ENCODE measurements at regions not wholly inside any gene's neighbourhood (a gene's known extent, or its start where the extent isn't known, plus 50 kb on each side); places are given as distances from the start of the nearest gene placed in this dataset.
A peak's percentile ranks its signal among the peaks of the same experiment; 100 is the strongest.
"Not testable (repeated sequence)": the region's sequence is repeated elsewhere in the genome, so short reads cannot be mapped to it uniquely, and the experiment has no call there.

DNA sequence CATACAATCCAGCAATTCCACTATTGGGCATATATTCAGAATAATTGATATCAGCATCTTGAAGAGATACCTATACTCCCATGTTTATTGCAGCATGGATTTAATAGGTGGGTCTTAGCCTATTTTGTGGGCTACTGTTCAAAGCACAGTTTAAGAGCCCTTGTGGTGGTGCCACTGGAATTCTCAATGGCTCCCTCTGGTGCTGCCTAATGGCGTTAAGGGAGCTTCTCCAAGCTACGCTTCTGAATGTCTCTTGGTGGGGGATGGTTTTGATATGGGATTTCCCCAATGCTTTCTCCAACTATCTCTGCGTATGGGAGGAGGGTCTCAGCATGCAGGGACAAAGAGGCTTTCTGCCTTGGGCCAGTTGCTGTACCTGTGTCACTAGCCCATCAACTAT is 188.3 kb downstream of the ZFY start:
- H3K4me3 ChIP-seq (ENCODE audit: low read length); H3K4me2 ChIP-seq (ENCODE audit: low read length); H4K20me1 ChIP-seq (ENCODE audit: insufficient read depth, low read length); H3K27me3 ChIP-seq (ENCODE audit: low read depth, low read length); H3K27ac ChIP-seq (ENCODE audit: low read length); H3K9me3 ChIP-seq (ENCODE audit: insufficient read depth, low read length); H3K79me2 ChIP-seq (ENCODE audit: low read length); H2AFZ ChIP-seq (ENCODE audit: low read depth, low read length); H3K36me3 ChIP-seq (replicated peaks; ENCODE audit: low read depth, low read length); H3K9ac ChIP-seq (ENCODE audit: low read length): not testable (repeated sequence)
- H3K4me1 ChIP-seq (ENCODE audit: low read length): peaks cover 11% of the 10 kb centered on the region

GRCh38 chrY:3171074-3171473 is 235.9 kb downstream of the ZFY start:
- not testable (repeated sequence) for H3K36me3 ChIP-seq (replicated peaks; ENCODE audit: low read depth, low read length); H3K4me3 ChIP-seq (ENCODE audit: low read length); H2AFZ ChIP-seq (ENCODE audit: low read depth, low read length); H3K27me3 ChIP-seq (ENCODE audit: low read depth, low read length); H4K20me1 ChIP-seq (ENCODE audit: insufficient read depth, low read length); H3K27ac ChIP-seq (ENCODE audit: low read length); H3K9ac ChIP-seq (ENCODE audit: low read length); H3K4me1 ChIP-seq (ENCODE audit: low read length); H3K9me3 ChIP-seq (ENCODE audit: insufficient read depth, low read length); H3K79me2 ChIP-seq (ENCODE audit: low read length); H3K4me2 ChIP-seq (ENCODE audit: low read length)

DNA sequence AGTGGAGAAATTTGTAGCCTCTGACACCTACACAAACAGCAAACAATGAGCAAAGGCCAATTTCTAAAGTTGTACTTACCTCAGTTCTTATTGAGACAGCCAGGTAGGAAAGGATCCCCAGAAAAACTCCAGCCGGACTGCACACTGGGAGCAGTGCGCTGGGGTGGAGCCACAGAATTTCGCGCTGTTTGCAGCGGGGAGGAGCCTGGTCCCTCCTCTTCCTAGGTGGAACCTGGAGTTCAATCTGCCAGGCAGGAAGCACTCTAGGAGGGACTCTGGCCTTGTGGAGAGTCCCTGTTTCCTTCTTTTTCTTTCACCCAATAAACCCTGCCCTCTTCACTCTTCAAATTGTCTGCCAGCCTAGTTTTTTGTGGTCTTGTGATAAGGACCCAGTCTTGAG is 259.9 kb downstream of the ZFY start:
- not testable (repeated sequence) for H3K4me3 ChIP-seq (ENCODE audit: low read length); H3K4me1 ChIP-seq (ENCODE audit: low read length); H3K36me3 ChIP-seq (replicated peaks; ENCODE audit: low read depth, low read length); H3K27ac ChIP-seq (ENCODE audit: low read length); H3K27me3 ChIP-seq (ENCODE audit: low read depth, low read length); H4K20me1 ChIP-seq (ENCODE audit: insufficient read depth, low read length); H3K79me2 ChIP-seq (ENCODE audit: low read length); H2AFZ ChIP-seq (ENCODE audit: low read depth, low read length); H3K4me2 ChIP-seq (ENCODE audit: low read length); H3K9ac ChIP-seq (ENCODE audit: low read length); H3K9me3 ChIP-seq (ENCODE audit: insufficient read depth, low read length)

- not testable (repeated sequence) for H3K79me2 ChIP-seq (ENCODE audit: low read length); H2AFZ ChIP-seq (ENCODE audit: low read depth, low read length); H3K4me2 ChIP-seq (ENCODE audit: low read length); H3K9ac ChIP-seq (ENCODE audit: low read length); H3K27me3 ChIP-seq (ENCODE audit: low read depth, low read length); H3K36me3 ChIP-seq (replicated peaks; ENCODE audit: low read depth, low read length); H4K20me1 ChIP-seq (ENCODE audit: insufficient read depth, low read length); H3K9me3 ChIP-seq (ENCODE audit: insufficient read depth, low read length); H3K4me1 ChIP-seq (ENCODE audit: low read length); H3K4me3 ChIP-seq (ENCODE audit: low read length); H3K27ac ChIP-seq (ENCODE audit: low read length)
These were observed 267.1 kb downstream of the ZFY start for GRCh38 chrY:3202287-3202686.

DNA sequence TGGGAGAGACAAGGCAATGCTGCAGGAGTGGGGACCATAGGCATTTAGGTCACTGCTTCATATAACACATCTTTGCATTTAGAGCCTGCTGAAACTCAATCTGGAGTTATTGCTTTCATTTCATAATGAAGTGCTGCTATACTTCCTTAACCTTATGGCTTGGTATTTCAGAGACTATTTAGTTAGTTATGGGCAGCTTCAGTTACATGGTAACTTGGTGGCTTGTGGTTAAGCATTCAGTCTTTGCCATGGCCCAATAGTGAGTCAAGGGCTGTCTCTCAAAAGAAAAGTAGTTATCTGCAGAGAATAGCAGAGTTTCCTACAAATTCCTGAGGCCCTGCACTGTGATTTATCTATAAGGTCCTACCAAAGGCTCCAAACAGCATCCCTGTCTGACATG is 271.6 kb downstream of the ZFY start:
- not testable (repeated sequence) for H3K36me3 ChIP-seq (replicated peaks; ENCODE audit: low read depth, low read length); H3K27ac ChIP-seq (ENCODE audit: low read length); H3K9me3 ChIP-seq (ENCODE audit: insufficient read depth, low read length); H3K4me1 ChIP-seq (ENCODE audit: low read length); H3K9ac ChIP-seq (ENCODE audit: low read length); H3K4me3 ChIP-seq (ENCODE audit: low read length); H3K79me2 ChIP-seq (ENCODE audit: low read length); H3K27me3 ChIP-seq (ENCODE audit: low read depth, low read length); H3K4me2 ChIP-seq (ENCODE audit: low read length); H4K20me1 ChIP-seq (ENCODE audit: insufficient read depth, low read length); H2AFZ ChIP-seq (ENCODE audit: low read depth, low read length)

- not testable (repeated sequence) for H2AFZ ChIP-seq (ENCODE audit: low read depth, low read length); H3K9ac ChIP-seq (ENCODE audit: low read length); H3K4me2 ChIP-seq (ENCODE audit: low read length); H4K20me1 ChIP-seq (ENCODE audit: insufficient read depth, low read length); H3K36me3 ChIP-seq (replicated peaks; ENCODE audit: low read depth, low read length); H3K4me1 ChIP-seq (ENCODE audit: low read length); H3K4me3 ChIP-seq (ENCODE audit: low read length); H3K27ac ChIP-seq (ENCODE audit: low read length); H3K9me3 ChIP-seq (ENCODE audit: insufficient read depth, low read length); H3K27me3 ChIP-seq (ENCODE audit: low read depth, low read length); H3K79me2 ChIP-seq (ENCODE audit: low read length)
These were observed 278.0 kb downstream of the ZFY start for GRCh38 chrY:3213183-3213582.

DNA sequence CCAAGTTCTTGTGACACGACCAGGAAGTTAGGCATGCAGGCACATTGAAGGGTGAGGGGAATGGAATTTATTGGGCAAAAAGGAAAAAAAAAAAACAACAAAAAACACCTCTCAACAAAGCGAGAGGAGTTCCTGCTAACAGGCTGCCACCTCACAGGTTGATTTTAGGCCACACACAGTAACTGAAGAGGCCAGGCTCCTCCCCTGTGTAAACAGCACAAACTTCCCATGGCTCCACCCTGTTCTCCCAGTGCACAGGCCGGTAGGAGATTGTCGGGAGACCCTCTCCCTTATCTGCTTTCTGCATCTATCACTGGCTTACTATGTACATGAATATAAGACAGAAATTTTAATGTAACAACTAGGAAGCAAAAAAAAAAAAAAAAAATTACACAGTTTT is 283.0 kb downstream of the ZFY start:
- H2AFZ ChIP-seq (ENCODE audit: low read depth, low read length); H3K9ac ChIP-seq (ENCODE audit: low read length); H3K27ac ChIP-seq (ENCODE audit: low read length); H3K36me3 ChIP-seq (replicated peaks; ENCODE audit: low read depth, low read length); H4K20me1 ChIP-seq (ENCODE audit: insufficient read depth, low read length); H3K79me2 ChIP-seq (ENCODE audit: low read length); H3K9me3 ChIP-seq (ENCODE audit: insufficient read depth, low read length); H3K27me3 ChIP-seq (ENCODE audit: low read depth, low read length); H3K4me1 ChIP-seq (ENCODE audit: low read length): not testable (repeated sequence)
- H3K4me2 ChIP-seq (ENCODE audit: low read length): peak overlapping the region; percentile 34; the same call in 1 of the 2 replicates
- peak overlapping the region; percentile 37; the same call in 1 of the 2 replicates for H3K4me3 ChIP-seq (ENCODE audit: low read length)

DNA sequence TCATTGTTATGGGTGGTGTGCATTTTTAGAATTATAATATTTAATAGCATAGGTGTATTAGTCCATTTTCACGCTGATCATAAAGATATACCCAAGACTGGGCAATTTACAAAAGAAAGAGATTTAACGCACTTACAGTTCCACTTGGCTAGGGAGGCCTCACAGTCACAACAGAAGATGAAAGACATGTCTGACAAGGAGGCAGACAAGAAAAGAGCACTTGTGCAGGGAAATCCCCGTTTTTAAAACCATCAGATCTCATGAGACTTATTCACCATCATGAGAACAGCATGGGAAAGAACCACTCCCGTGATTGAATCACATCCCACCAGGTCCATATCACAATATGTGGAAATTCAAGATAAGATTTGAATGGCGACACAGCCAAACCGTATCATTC is 283.4 kb downstream of the ZFY start:
- H2AFZ ChIP-seq (ENCODE audit: low read depth, low read length); H3K9me3 ChIP-seq (ENCODE audit: insufficient read depth, low read length); H3K79me2 ChIP-seq (ENCODE audit: low read length); H3K36me3 ChIP-seq (replicated peaks; ENCODE audit: low read depth, low read length); H3K27ac ChIP-seq (ENCODE audit: low read length); H4K20me1 ChIP-seq (ENCODE audit: insufficient read depth, low read length); H3K27me3 ChIP-seq (ENCODE audit: low read depth, low read length); H3K4me1 ChIP-seq (ENCODE audit: low read length): not testable (repeated sequence)
- H3K4me2 ChIP-seq (ENCODE audit: low read length): peak overlapping the region; percentile 34; the same call in 1 of the 2 replicates
- peak overlapping the region; percentile 13; the same call in 1 of the 2 replicates for H3K9ac ChIP-seq (ENCODE audit: low read length)
- peak overlapping the region; percentile 37; the same call in 1 of the 2 replicates for H3K4me3 ChIP-seq (ENCODE audit: low read length)

- not testable (repeated sequence) for H3K79me2 ChIP-seq (ENCODE audit: low read length); H3K4me3 ChIP-seq (ENCODE audit: low read length); H3K4me2 ChIP-seq (ENCODE audit: low read length); H3K9me3 ChIP-seq (ENCODE audit: insufficient read depth, low read length); H3K36me3 ChIP-seq (replicated peaks; ENCODE audit: low read depth, low read length); H2AFZ ChIP-seq (ENCODE audit: low read depth, low read length); H3K27ac ChIP-seq (ENCODE audit: low read length); H4K20me1 ChIP-seq (ENCODE audit: insufficient read depth, low read length); H3K27me3 ChIP-seq (ENCODE audit: low read depth, low read length); H3K9ac ChIP-seq (ENCODE audit: low read length); H3K4me1 ChIP-seq (ENCODE audit: low read length)
These were observed 316.0 kb upstream of the TGIF2LY start for GRCh38 chrY:3262911-3263310.

- not testable (repeated sequence) for H3K4me3 ChIP-seq (ENCODE audit: low read length); H4K20me1 ChIP-seq (ENCODE audit: insufficient read depth, low read length); H3K36me3 ChIP-seq (replicated peaks; ENCODE audit: low read depth, low read length); H3K27ac ChIP-seq (ENCODE audit: low read length); H3K79me2 ChIP-seq (ENCODE audit: low read length); H3K27me3 ChIP-seq (ENCODE audit: low read depth, low read length); H3K9ac ChIP-seq (ENCODE audit: low read length); H2AFZ ChIP-seq (ENCODE audit: low read depth, low read length); H3K4me2 ChIP-seq (ENCODE audit: low read length); H3K4me1 ChIP-seq (ENCODE audit: low read length); H3K9me3 ChIP-seq (ENCODE audit: insufficient read depth, low read length)
These were observed 290.8 kb upstream of the TGIF2LY start for GRCh38 chrY:3288063-3288462.
